Ishikawa (cell line): ENCODE measurements at regions not wholly inside any gene's neighbourhood (a gene's known extent, or its start where the extent isn't known, plus 50 kb on each side); places are given as distances from the start of the nearest gene placed in this dataset.

Source experiments
- CEBPB ChIP-seq: IDR thresholded peaks from 2 replicates; pipeline ENCODE4 v1.6.1; 2012
- CREB1 ChIP-seq: IDR thresholded peaks from 2 replicates; pipeline ENCODE4 v1.6.1; 2012; ENCODE audit warnings: low read depth
- EGR1 ChIP-seq: IDR thresholded peaks from 2 replicates; pipeline ENCODE4 v1.6.1; 2012
- EP300 ChIP-seq: IDR thresholded peaks from 2 replicates; pipeline ENCODE4 v1.6.1; 2012; ENCODE audit warnings: borderline replicate concordance
- FOXM1 ChIP-seq: IDR thresholded peaks from 2 replicates; pipeline ENCODE4 v1.6.1; 2012; ENCODE audit warnings: low read depth, borderline replicate concordance
- MAX ChIP-seq: IDR thresholded peaks from 2 replicates; pipeline ENCODE4 v1.6.1; 2012
- NFIC ChIP-seq: IDR thresholded peaks from 2 replicates; pipeline ENCODE4 v1.6.1; 2012
- RAD21 ChIP-seq: IDR thresholded peaks from 2 replicates; pipeline ENCODE4 v1.6.1; 2012; ENCODE audit warnings: low read depth
- REST ChIP-seq: IDR thresholded peaks from 2 replicates; pipeline ENCODE4 v1.6.1; 2012; ENCODE audit warnings: low read depth, mild to moderate bottlenecking
- TAF1 ChIP-seq: IDR thresholded peaks from 2 replicates; pipeline ENCODE4 v1.6.1; 2012; ENCODE audit warnings: low read depth, mild to moderate bottlenecking
- TCF12 ChIP-seq: IDR thresholded peaks from 2 replicates; pipeline ENCODE4 v1.6.1; 2012; ENCODE audit warnings: low read depth
- TEAD4 ChIP-seq: IDR thresholded peaks from 2 replicates; pipeline ENCODE4 v1.6.1; 2012
- USF1 ChIP-seq: IDR thresholded peaks from 2 replicates; pipeline ENCODE4 v1.6.1; 2012
- YY1 ChIP-seq: IDR thresholded peaks from 2 replicates; pipeline ENCODE4 v1.6.1; 2012; ENCODE audit warnings: low read depth
- ZBTB7A ChIP-seq: IDR thresholded peaks from 2 replicates; pipeline ENCODE4 v1.6.1; 2012; ENCODE audit warnings: low read depth

GRCh38 chr12:88334271-88334670 lies 192.2 kb downstream of the TMTC3 start:
- no peak for TF ChIP-seq TCF12
- no peak for TF ChIP-seq CREB1
- no peak for TF ChIP-seq TEAD4
- TF ChIP-seq REST, result no peak
- TF ChIP-seq MAX, result no peak
- no peak for TF ChIP-seq NFIC
- no peak for TF ChIP-seq YY1
- TF ChIP-seq EGR1, result no peak
- no peak for TF ChIP-seq ZBTB7A
- no peak for TF ChIP-seq FOXM1
- no peak for TF ChIP-seq CEBPB
- no peak for TF ChIP-seq RAD21
- no peak for TF ChIP-seq USF1
- TF ChIP-seq TAF1, result no peak
- no peak for TF ChIP-seq EP300

- TF ChIP-seq TCF12 (no peak), MAX (no peak), TEAD4 (no peak), CEBPB (no peak), RAD21 (no peak), CREB1 (no peak), ZBTB7A (no peak), TAF1 (no peak), REST (no peak), NFIC (no peak), EGR1 (no peak), EP300 (no peak)
Observed at GRCh38 chr12:88336076-88336739, 194.1 kb downstream of the TMTC3 start.

GRCh38 chr12:88338486-88338885 lies 196.4 kb downstream of the TMTC3 start:
- no peak for TF ChIP-seq TEAD4
- no peak for TF ChIP-seq EGR1
- TF ChIP-seq FOXM1, result no peak
- no peak for TF ChIP-seq TCF12
- TF ChIP-seq MAX, result no peak

GRCh38 chr12:88339254-88339949 lies 197.3 kb downstream of the TMTC3 start:
- TF ChIP-seq RAD21 (no peak), CEBPB (no peak), CREB1 (no peak)

- TF ChIP-seq EGR1 (no peak), ZBTB7A (no peak), RAD21 (no peak), TCF12 (no peak), EP300 (no peak), MAX (no peak), NFIC (no peak), TEAD4 (no peak), YY1 (no peak), CREB1 (no peak), CEBPB (no peak), REST (no peak), USF1 (no peak), TAF1 (no peak), FOXM1 (no peak)
Observed at GRCh38 chr12:88339966-88340365, 197.9 kb downstream of the TMTC3 start.
